Amniotic epithelial cell (primary cell): ENCODE measurements at regions not wholly inside any gene's neighbourhood (a gene's known extent, or its start where the extent isn't known, plus 50 kb on each side); places are given as distances from the start of the nearest gene placed in this dataset.
"Not testable (repeated sequence)": the region's sequence is repeated elsewhere in the genome, so short reads cannot be mapped to it uniquely, and the experiment has no call there.

Experiments used
- DNase-seq: peaks from one replicate; pipeline ENCODE4 v3.0.0-alpha.2; 2010; ENCODE audit warnings: low read depth

DNA sequence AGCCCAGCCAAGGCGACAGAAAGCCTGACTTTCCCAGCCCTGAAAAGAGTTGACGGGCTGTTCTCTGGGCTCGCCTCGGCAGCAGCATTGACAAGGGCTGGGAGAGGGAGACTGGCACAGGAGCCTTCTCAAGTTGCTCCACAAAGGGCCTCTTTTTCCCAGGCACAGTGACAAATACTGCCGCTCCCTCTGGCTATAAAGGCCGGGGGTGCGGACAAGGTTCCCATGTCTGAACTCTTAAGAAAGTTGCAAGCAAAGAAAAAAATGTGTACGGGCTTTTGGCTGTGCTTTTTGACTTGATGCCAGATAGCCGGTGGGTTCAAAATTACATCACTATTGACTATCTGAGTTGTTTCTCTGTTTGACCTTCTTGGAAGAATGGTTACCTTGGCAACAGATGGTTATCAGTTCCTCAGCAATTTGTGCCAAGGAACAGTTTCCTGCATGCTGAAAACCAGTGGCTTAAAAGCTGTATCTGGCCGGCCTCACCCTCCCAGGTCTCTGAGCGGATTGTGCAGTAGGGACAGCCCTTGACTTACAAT lies 115.9 kb upstream of the EEPD1 start:
- peak; percentile 97 for DNase-seq

DNA sequence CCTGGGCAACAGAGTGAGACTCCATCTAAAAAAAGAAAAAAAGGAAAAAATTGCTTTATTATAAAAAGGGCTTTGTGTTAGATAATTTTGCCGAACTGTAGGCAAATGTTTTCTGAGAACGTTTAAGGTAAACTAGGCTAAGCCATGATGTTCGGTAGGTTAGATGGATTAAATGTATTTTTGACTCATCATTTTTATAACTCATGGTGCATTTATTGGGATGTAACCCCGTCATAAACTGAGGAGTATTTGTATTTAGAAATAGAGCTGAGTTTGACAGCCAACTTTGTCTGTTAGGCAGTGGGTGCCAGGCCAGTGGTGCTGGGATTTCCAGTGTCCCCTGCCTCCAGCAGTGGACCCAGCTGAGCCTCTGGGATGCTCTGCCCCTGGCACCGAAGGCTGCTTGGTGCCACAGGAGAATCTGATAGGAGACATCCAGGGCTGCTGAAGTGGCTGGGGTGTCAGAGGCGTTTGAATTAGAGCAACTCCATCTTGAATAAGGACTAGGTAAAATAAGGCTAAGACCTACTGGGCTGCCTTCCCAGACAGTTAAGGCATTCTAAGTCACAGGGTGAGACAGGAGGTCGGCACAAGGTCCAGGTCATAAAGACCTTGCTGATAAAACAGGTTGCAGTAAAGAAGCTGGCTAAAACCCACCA lies 114.9 kb upstream of the EEPD1 start:
- DNase-seq: no peak

DNA sequence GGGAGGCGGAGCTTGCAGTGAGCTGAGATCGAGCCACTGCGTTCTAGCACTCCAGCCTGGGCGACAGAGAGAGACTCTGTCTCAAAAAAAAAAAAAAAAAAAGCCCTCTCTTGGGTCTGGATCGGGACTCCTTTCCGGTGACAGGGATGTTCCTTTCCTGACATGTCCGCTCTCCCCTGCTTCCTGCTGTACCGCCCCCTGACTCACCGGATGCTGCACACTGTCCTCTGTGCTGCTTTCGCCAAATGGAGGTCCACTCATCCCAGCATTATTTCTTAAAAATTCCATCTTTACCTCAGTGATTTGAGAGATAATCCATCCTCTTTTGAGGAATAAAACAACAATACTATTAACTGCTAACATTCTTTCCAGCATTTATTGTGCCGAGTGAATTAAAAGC lies 113.8 kb upstream of the EEPD1 start:
- DNase-seq: no peak

DNA sequence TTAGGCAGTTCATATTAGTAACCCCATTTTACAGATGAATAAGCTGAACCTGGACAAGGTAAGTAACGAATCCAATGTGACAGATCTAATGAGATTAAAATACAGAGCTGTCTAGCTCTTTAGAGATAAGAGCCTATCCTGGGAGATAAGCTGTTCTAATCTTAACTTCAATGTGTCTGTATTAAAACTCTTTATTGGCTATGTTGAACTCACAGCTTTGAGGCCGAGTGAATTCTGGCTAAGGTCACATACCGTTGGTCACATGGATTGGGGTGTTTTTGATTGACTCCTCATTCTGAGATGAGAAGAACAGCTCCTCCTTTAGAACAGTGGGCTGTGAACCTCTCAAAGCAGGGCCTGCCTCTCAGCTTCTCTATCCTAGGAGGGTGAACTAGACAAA lies 113.4 kb upstream of the EEPD1 start:
- no peak for DNase-seq

DNA sequence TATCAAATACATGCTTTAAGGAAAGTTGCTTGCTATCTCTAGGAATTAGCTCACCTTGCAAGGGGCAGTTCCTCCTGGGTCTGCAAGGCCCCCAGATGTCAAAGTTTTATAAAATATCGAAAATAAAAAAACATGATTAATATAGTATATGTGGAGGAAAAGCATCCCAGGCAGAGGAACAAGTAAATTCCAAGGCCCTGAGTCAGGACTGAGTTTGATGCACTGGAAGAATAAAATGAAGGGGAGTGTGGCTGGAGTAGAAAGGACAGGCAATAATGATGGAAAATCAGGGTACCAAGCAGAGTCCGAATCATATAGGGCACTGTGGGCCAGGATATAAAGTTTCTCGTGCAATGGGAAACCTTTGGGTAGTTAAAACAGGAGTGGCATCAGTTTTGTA lies 112.4 kb upstream of the EEPD1 start:
- DNase-seq: peak; percentile 59

DNA sequence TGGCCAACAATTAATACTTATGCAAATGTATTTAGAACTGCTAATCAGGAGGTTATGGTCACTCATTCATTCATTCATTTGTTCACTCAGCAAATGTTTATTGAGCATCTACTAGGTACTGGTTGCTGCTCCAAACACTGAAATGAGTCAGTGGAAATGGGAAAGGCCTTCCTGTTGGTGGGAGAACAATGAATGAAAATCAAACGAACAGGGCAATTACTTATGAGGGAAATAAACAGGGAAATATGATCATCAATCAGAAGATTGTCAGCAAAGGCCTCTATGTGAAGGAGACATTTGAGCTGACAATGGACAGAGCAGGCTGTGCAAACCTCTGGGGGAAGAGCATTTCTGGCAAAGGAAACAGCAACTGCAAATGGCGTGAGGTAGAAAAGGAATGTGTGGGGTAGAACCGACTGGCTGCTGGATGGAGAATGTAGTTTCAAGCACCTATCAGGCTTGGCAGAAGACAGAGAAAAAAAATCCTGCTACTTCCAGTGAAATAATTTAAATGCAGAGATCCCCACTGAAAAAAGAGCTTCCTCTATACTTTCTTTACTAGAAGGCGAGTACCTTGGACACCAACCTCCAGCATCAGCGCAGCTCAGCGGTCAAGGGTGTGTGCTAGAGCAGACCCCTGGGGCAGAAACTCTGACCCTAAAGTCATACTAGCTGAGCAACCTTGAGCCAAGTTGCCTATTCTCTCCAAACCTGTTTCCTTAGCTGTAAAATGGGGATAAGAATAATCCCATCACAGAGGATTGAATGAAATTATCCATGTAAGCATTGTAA lies 108.8 kb upstream of the EEPD1 start:
- peak; percentile 56 for DNase-seq

DNA sequence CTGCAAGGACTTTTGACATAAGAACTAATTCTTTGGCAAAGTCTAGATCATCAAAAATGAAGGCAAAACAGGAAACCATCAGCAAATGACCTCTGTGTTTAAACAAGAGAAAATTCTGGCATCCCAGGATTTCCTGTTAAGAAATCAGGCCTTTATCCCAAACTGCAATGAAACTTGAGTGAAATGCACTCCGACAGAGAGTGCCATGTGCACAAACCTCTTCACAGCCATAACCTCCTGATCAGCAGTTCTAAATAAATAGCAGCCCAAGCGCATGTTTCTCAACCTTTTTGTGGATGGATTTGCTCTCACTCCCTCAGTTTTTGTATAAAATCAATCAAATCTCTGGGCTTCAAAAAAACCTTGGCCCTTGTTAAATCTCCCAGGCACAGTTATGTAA lies 107.7 kb upstream of the EEPD1 start:
- DNase-seq: peak; percentile 41

DNA sequence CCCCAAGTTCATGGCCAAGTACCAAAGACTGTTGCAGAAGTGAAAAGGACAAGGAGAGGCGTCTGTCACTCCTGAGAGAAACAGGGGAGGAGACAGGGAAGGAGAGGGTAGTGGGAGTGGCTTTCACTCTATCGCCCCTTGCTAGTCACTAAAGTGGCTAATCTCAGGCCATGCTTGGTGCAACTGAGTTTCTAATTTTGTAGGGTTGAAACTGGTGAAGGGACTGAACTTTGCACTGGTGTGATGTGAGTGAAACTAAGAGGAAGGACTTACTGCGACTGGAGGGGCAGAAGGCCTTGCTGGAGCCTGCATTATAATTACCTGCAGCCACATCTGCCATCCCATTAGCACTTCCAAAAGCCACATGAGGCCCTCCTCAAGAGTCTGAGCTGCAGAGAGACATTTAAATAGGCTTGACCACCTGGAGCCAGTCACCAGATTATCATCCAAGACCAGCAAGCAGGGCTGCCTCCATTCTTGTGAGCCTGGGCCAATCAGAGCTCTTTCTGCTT lies 107.2 kb upstream of the EEPD1 start:
- DNase-seq: no peak

DNA sequence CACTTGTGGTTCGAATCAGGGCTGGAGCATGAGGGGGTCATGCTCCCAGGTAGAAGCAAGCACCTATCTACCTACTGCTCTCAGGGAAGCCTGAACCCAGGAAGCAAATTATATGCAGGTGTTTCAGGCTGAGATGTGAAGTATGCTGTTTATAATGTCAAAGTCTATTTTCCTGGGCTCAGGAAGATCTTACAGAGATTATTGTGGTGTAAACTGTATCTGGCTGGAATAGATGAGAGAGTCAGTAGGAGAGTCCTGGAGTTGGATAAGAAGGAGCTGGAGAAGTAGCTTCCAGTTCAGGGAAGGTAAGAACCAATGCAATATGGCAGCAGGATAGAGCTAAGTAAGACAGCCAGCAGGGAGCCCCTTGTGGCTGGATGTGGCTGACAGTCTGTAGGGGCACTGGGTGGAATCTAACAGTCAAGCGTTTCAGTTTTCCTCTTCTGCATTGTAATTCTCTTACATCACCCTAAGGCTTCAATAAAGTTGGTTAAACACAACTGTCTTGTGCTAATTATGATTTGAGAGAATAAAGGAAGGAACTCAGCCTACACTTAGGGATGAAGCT lies 105.9 kb upstream of the EEPD1 start:
- DNase-seq: peak; percentile 34

DNA sequence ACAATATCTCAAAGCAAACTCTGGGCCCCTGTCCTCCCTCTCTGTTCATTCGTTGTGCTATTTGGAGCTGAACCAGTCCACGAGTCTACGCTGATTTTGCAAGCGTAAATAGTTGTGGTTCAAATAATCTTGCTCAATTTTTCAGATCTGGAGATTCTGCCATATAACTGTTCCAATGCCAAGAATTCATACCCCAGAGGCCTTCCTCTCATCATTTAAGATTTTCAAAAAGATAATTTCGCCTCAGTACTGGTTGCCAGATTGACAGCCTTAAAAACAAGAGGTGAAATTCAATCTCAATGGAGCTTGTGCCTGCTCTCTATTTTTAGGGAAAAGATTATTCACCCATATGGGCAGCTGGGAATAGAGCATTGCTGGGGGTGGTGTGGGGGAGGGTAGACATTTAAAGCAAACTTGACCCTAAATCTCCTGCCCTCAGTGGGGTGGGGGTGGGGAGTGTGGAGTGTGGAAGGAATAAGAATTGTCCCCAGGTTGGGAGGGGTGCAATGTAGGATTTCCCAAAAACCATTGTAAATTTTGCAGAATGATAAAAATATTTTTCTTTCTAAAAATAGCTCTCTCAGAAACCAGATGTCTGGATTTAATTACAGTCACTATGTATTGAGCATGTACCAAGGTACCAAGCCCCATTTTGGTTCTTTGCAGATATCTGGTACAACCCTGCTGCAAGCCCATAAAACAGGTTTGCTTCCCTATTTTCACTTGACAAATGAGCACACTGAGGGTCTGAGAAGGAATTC lies 104.7 kb upstream of the EEPD1 start:
- peak; percentile 97 for DNase-seq

DNA sequence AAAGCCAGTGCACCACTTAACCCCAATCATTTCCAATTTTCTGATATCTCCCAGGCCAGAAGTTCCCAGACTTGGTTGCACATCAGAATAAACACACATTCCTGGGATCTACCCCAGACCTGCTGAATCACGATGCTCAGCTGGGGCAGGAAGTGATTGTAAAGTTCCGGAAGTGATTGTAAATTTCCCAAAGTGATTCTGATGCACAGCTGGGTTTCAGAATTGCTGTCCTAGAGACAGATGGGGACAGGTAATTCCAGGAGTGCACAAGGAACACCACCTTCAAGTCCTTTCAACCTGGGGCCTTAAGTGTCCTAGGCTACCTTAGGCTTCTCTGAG lies 104.2 kb upstream of the EEPD1 start:
- DNase-seq: peak; percentile 33

DNA sequence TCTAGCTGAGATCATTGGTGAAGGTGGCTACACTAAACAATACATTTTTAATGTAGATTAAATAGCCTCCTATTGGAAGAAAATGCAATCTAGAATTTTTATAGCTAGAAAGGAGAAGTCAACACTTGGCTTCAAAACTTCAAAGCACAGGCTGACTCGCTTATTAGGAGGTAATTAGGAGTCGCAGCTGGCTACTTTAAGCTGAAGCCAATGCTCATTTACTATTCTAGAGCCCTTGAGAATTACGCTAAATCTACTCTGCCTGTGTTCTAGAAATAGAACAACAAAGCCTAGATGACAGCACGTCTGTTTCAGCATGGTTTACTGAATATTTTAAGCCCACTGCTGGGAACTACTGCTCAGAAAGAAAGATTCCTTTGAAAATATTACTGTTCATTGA lies 101.6 kb upstream of the EEPD1 start:
- no peak for DNase-seq

DNA sequence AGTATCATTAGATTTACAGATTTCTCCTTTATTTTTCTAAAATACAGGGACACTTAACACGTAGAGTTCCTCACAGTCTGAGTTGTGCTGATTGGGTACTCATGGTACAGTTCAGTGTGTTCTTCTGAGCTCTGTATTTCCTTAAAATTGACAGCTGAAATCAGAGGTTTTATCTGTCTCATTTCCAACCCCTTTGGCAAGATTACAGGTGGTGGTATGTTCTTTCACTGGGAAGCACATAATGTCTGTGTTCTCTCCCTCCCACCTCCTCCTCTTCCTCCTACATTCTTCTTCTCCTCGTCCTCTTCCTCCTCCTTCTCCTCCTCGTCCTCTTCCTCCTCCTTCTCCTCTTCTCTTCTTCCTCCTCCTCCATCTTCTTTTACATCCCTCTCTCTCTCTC lies 99.5 kb upstream of the EEPD1 start:
- DNase-seq: no peak

DNA sequence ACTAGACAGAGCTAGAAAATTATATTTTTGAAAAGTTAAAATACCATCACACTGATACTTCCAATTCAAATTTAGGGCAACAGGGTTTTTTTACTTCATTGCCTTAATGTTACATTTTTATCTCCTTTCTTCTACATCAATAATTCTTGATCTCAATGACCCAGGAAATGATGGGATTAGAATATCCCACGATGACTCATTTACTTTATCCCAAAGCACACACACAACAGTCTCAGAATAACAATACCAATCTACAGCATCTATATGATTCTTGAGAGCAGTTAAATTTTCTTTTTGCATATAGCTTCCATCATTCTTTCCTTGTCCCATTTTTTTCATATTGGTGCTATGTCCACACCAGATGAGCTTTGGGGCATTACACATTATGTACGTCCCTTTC lies 98.4 kb upstream of the EEPD1 start:
- DNase-seq: peak; percentile 31

DNA sequence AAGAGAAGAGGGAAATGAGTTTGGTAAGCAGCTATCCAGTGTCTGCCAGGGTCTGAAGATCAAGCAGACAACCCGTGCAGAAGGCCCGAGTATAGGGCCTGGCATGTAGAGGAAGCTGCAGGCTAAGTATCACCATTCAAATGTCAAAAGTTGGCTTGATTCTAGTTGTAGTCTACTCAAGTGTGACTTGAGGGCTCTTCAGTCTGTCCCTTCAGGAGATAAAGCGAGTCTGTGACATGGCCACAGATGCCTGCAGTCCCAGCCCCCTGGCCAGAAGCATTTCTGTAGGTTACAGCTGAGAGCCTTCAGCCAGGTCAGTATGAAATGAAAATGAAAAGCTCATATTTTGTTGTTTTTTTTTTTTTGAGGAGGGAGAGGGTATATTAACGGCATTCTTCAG lies 97.8 kb upstream of the EEPD1 start:
- DNase-seq: no peak

DNA sequence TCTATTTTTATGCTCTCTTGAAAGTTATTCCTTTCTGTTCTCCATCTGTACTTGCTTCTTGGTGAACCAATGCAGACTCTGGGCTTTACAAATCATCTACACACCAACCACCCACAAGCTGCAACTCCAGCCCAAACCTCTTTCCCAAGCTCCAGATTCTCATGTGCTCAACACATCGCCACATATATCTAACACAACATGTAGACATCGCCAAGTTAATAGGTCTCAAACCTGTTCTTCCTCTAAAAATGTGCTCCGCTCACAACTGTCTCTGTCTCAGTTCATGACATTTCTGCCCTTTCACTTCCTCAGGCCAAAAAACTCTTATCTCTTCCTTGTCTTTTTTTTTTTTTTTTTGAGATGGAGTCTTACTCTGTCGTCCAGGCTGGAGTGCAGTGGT lies 95.7 kb upstream of the EEPD1 start:
- DNase-seq: no peak

DNA sequence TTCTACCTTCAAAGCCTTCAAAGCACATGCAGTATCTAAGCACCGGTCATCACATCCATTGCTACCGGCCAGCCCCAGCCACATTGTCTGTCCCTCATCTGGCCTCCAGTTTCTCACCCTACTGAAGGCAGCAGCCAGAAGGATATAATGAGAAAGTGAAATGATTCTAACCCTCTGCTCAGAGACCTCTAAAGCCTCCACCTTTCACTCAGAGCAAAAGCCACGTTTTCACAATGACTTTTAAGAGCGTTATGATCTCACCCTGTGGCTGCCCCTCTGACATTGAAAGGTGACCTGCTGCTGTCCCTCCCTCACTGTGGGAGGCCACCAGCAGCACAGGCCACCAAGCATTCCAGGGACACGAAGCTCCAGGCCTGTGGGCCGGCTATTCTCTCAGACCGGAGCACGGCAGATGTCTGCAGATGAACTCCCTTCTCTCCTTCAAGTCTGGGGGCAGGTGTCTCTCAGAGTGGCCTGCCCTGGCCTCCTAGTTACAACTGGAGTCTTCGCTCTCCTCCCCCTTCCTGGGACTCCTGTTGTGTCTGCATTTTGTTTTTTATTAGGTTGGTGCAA lies 94.9 kb upstream of the EEPD1 start:
- no peak for DNase-seq

DNA sequence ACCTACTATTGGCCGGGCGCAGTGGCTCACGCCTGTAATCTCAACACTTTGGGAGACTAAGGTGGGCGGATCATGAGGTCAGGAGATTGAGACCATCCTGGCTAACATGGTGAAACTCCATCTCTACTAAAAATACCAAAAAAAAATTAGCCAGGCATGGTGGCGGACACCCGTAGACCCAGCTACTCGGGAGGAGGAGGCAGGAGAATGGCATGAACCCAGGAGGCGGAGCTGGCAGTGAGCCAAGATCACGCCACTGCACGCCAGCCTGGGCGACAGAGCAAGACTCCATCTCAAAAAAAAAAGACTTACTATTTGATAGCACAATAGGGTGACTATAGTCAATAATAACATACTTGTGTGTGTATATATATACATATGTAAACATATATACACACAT lies 92.7 kb upstream of the EEPD1 start:
- DNase-seq: not testable (repeated sequence)

DNA sequence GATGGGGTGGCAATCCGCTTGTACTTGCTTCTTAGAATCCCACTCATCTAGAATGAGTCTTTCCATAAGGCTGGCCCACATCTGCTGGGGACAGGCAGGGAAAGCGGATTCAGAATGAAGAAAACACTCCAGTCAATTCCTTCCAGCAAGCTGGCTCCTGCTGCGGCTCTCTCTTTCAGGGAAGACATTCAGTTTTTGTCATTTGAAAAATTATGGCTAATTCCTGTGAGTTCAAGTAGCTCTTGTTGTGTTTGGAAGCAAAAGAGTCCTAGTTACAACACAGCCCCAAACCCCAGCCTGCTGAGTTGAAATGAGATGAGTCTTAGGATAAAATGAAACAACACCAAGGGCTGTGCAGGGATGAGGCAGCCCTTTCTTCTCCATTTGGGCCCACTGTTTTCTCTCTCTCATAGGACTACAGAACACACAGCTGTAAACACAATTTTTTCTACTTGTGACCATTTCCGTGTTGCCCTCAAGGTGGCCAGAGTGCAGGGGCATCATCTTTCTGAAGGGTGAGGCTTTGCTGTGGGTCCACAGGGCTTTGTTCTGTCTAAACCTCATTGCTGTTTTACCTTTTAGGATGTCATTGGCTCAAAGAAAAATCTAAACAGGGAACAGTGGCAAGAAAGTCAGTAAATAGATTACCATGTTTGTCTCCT lies 90.8 kb upstream of the EEPD1 start:
- DNase-seq: no peak

DNA sequence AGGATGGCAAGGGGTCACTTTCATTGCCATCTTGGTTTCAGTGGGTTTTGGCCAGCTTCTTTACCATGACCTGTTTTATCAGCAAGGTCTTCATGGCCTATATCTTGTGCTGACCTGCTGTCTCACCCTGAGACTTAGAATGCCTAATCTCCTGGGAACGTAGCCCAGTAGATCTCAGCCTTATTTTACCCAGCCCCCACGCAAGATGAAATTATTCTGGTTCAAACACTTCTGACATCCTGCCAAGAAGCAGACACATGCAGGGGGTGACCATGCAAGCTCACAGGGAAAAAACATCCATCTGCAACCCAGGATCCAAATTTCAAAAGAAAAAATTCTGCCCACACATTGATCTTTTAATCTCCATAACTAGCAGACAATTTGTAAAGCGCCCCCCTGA lies 88.4 kb upstream of the EEPD1 start:
- DNase-seq: peak; percentile 53

DNA sequence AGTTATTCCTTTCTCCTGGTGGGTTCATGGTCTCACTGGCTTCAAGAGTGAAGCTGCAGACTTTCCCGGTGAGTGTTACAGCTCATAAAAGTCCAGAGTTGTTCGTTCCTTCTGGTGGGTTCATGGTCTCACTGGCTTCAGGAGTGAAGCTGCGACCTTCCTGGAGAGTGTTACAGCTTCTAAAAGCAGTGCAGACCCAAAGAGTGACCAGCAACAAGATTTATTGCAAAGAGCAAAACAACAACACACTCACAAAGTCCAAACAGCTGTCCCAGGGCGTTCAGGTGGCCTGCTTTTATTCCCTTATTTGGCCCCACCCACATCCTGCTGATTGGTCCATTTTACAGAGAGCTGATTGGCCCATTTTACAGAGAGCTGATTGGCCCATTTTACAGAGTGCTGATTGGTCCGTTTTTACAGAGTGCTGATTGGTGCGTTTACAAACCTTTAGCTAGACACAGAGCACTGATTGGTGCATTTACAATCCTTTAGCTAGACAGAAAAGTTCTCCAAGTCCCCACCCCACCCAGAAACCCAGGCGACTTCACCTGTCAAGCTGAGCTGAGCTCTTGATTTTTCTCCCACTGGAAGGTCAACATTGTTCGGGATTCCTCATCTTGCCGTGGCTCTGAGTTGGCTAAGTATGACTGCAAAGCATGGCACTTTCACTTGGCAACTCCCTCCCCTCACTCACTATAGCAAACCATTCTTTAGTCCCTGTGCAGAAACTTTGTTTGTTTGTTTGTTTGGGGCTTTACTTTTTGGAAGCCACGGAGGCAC lies 87.3 kb upstream of the EEPD1 start:
- not testable (repeated sequence) for DNase-seq
